NAMALWA (cell line): ENCODE measurements at regions not wholly inside any gene's neighbourhood (a gene's known extent, or its start where the extent isn't known, plus 50 kb on each side); places are given as distances from the start of the nearest gene placed in this dataset.
"Not testable (repeated sequence)": the region's sequence is repeated elsewhere in the genome, so short reads cannot be mapped to it uniquely, and the experiment has no call there.

Experiments used
- DNase-seq: peaks from one replicate; pipeline ENCODE4 v3.0.0-alpha.2; 2015; ENCODE audit warnings: low spot score

DNA sequence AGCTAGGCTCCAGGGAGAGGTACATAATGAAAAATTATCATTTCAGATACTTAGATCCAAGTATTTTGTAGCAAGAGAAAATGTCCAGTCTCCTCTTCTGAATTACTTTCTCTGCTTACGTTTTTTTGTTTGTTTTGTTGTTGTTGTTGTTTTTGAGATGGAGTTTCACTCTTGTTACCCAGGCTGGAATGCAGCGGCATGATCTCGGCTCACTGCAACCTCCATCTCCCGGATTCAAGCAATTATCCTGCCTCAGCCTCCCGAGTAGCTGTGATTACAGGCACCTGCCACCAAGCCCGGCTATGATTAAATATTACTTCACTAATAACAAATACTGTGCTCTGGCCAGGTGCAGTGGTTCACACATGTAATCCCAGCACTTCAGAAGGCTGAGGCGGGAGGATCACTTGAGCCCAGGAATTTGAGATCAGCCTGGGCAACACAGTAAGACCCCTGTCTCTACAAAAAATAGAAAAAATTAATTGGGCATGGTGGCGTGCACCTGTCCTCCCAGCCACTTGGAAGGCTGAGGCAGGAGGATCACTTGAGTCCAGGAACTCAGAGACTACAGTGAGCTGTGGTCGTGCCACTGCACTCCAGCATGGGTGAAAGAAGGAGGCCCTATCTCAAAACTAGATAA lies 155.0 kb upstream of the JARID2 start:
- no peak for DNase-seq

DNA sequence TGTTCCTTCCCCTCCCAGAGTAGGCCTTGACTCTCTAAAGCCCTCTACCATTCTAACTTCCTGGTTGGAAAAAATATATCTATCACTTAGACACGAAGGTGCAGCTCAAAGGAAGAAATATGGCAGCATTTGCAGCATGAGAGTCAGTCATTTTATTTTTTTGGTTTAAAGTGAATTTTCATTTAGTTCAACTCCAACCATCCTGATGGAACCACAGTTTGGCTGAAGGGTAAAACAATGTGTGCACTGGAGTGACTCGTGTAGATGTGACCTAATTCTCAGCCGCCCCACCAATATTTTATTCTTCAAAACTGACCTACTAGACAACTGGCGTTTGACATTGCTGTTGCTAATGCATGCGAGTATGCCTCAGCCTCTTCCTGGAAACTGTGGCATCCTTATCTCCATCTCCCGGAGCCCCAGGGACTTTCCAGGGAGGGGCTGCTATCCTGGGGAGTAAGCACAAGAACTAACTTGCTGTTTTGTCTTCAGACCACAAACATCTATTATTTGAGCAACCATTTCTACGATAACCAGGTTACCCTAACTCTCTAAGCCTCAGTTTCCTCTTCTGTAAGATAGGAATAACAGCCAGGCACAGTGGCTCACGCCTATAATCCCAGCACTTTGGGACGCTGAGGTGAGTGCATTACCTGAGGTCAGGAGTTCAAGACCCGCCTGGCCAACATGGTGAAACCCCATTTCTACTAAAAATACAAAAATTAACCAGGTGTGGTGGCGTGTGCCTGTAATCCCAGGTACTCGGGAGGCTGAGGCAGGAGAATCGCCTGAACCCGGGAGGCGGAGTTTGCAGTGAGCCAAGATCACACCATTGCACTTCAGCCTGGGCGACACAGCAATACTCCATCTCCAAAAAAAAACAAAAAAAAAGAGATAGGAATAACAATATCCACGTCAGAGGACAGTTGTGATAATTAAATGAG lies 148.7 kb upstream of the JARID2 start:
- no peak for DNase-seq

- no peak for DNase-seq
Measured at GRCh38 chr6:15101130-15101529, 144.7 kb upstream of the JARID2 start.

GRCh38 chr6:15102241-15102640 lies 143.6 kb upstream of the JARID2 start:
- no peak for DNase-seq

DNA sequence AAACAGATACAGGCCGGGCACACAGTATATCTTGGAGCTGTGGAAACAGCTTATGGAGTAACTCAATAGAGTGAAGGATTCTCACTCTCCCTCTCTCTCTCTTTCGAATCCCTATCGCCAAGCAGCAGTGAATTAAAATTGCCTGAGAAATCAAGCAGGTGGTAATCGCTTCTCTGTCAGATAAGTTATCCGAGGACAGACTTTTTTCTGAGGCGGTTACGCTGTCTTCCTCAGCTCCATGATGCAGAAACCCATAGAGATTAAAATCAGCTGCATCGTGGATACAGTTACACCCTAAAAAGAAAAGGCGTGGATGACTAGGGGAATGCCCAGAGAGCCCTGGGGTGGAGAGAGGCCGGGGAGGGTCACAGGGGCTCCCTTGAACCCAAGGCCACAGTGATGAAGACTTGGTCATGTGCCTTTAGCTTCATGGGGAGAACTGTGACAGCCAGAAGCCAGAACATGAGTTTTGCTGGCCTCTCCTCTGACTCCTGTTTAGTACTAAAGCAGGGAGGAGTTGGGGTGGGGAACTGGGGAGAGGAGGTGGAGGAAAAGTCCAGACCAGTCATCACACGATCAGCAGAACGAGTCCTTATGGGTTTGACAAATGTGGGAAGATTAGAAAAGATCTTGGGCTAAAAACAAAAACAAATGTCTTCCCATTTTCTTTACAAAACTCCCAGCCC lies 138.8 kb upstream of the JARID2 start:
- DNase-seq = no peak

GRCh38 chr6:15107644-15108382 lies 138.1 kb upstream of the JARID2 start:
- DNase-seq = no peak

DNA sequence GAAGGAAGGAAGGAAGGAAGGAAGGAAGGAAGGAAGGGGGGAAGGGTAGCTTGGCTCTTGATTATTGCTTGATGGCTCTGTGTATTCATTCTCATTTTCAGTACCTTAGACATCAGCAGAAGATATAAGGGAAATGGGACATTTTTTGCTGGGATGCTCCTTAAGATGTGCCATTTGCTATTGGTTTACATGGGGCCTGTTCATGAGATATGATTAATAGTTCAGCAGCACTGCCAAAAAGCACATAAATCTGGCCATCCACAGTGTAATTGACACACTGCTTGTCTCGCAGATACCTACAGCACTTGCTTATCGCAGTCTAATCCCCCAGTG lies 137.5 kb upstream of the JARID2 start:
- no peak for DNase-seq

GRCh38 chr6:15109338-15110090 lies 136.4 kb upstream of the JARID2 start:
- DNase-seq = no peak

GRCh38 chr6:15110726-15111354 lies 135.0 kb upstream of the JARID2 start:
- no peak for DNase-seq

GRCh38 chr6:15111576-15111975 lies 134.3 kb upstream of the JARID2 start:
- DNase-seq = not testable (repeated sequence)

GRCh38 chr6:15113587-15113986 lies 132.3 kb upstream of the JARID2 start:
- DNase-seq = no peak

GRCh38 chr6:15114061-15114460 lies 131.8 kb upstream of the JARID2 start:
- DNase-seq = no peak

- DNase-seq = no peak
Measured at GRCh38 chr6:15116889-15117288, 129.0 kb upstream of the JARID2 start.

- no peak for DNase-seq
Measured at GRCh38 chr6:15121443-15121842, 124.4 kb upstream of the JARID2 start.

DNA sequence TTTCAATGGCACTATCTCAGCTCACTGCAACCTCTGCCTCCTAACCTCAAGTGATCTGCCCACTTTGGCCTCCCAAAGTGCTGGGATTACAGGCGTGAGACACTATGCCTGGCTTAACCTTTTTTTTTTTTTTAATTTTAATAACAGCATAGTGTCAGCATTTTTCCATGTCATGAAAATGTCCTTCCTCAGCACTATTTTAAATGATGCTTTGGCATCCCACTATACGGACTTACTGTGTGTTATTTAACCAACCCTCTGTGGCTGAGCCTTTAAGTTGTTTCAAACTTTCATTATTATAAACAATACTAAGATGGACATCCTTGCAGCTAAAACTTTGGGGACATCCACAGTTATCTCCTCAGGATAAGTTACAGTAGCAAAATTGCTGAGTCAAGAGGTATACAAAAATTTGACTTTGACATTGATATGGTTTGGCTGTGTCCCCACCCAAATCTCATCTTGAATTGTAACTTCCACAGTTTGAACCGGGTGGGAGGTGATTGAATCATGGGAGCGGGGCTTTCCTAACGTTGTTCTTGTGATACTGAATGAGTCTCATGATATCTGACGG lies 123.8 kb upstream of the JARID2 start:
- DNase-seq = no peak

GRCh38 chr6:15129887-15130286 lies 116.0 kb upstream of the JARID2 start:
- DNase-seq = no peak

DNA sequence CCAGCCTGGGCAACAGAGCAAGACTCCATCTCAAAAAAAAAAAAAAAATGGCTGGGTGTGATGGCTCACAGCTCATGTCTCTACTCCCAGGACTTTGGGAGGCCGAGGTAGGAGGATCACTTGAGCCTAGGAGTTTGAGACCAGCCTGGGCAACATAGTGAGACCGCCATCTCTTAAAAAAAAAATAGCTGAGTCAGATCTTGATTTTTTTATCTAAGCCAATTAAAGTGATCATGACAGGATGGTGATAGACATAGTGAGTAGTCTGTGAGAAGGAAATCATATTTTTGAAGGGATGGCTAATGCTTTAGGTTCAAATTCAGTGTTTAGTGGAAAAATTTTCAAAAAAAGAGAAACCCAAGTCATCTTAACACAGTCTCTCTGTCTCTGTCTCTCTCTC lies 114.6 kb upstream of the JARID2 start:
- no peak for DNase-seq

DNA sequence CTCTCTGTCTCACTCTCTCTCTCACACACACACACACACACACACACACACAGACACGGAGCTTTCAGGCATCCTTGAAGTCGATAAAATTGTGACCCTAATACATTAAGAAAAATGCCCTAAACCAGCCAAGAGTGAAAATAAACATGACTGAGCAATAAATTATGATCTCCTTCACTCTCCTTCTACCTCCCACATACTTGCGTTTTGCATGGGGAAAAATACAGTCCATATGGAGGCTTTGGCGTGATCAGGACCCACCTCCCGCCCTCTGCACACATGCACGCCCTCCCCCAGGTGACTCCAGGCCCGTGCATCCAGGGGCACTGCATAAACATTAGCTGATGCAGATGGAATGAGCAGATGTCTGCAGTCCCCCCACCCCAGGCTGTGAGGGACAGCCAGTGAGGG lies 114.2 kb upstream of the JARID2 start:
- DNase-seq = no peak

- no peak for DNase-seq
Measured at GRCh38 chr6:15132167-15132566, 113.7 kb upstream of the JARID2 start.

- DNase-seq = no peak
Measured at GRCh38 chr6:15132854-15133670, 112.8 kb upstream of the JARID2 start.
